ENCODE measurements at regions not wholly inside any gene's neighbourhood (a gene's known extent, or its start where the extent isn't known, plus 50 kb on each side); places are given as distances from the start of the nearest gene placed in this dataset.

DNA sequence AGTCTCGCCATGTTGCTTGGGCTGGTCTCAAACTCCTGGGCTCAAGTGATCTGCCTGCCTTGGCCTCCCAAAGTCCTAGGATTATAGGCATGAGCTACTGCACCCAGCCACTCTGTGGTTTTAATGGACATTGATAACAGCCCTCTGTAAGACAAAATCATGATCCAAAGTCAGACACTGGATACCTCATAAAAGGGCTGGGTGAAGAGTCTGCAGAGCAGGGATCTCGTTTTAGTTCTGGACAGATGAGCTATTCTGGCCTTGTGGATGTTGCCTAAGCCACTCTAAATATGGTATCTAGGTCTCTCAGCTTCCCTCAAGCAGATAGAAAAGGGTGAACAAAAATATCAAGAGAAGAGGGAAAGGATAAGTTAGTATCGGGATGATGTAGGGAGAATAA lies 133.4 kb upstream of the OSMR start:
- peaks cover 0 to 6% (median 0%) of the 10 kb centered on the region in 3 donors for H3K27me3 Mint-ChIP-seq (ENCODE audit: low read depth in 3 of 3)
- Histone ChIP-seq H3K79me2 (ENCODE audit: insufficient read depth, low read length) (no peaks in the 10 kb centered on the region), H3K4me2 (replicated peaks; ENCODE audit: extremely low read depth, low read length, poor library complexity, severe bottlenecking) (no peak overlapping the region), H3K27ac (ENCODE audit: low read depth in 1 of 2, low read length in 2 of 2) (no peak overlapping the region), H3K9ac (ENCODE audit: insufficient read depth, low read length, poor library complexity, severe bottlenecking) (no peak overlapping the region), H4K20me1 (ENCODE audit: insufficient read depth, low read length) (no peaks in the 10 kb centered on the region), H2AFZ (ENCODE audit: insufficient read depth, low read depth, low read length, poor library complexity, severe bottlenecking) (no peak overlapping the region), H3K9me3 (replicated peaks in 1 of 2; ENCODE audit: control insufficient read depth in 1 of 2, insufficient read depth in 1 of 2, low read length in 2 of 2) (no peaks in the 10 kb centered on the region), H3K4me3 (replicated peaks in 1 of 3; ENCODE audit: low read depth in 2 of 3, low read length in 3 of 3) (no peak overlapping the region), H3K4me1 (ENCODE audit: control insufficient read depth in 1 of 2, insufficient read depth in 2 of 2, low read length in 2 of 2) (no peaks in the 10 kb centered on the region), H3K27me3 (ENCODE audit: control insufficient read depth in 2 of 2, insufficient read depth in 2 of 2, low read length in 2 of 2) (no peaks in the 10 kb centered on the region), H3K36me3 (replicated peaks in 1 of 2; ENCODE audit: control insufficient read depth in 1 of 2, insufficient read depth in 2 of 2, low read length in 2 of 2) (no peaks in the 10 kb centered on the region)
- no peaks in the 10 kb centered on the region for H3K36me3 Mint-ChIP-seq
- peaks cover 0 to 2% (median 0%) of the 10 kb centered on the region in 7 donors for H3K9me3 Mint-ChIP-seq
- no peak overlapping the region for H3K27ac Mint-ChIP-seq
- H3K4me3 Mint-ChIP-seq: no peak overlapping the region
- DNase-seq: no peak
- TF ChIP-seq, protein P1, sequence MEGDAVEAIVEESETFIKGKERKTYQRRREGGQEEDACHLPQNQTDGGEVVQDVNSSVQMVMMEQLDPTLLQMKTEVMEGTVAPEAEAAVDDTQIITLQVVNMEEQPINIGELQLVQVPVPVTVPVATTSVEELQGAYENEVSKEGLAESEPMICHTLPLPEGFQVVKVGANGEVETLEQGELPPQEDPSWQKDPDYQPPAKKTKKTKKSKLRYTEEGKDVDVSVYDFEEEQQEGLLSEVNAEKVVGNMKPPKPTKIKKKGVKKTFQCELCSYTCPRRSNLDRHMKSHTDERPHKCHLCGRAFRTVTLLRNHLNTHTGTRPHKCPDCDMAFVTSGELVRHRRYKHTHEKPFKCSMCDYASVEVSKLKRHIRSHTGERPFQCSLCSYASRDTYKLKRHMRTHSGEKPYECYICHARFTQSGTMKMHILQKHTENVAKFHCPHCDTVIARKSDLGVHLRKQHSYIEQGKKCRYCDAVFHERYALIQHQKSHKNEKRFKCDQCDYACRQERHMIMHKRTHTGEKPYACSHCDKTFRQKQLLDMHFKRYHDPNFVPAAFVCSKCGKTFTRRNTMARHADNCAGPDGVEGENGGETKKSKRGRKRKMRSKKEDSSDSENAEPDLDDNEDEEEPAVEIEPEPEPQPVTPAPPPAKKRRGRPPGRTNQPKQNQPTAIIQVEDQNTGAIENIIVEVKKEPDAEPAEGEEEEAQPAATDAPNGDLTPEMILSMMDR (IDR thresholded peaks at IDR 0.05): no peak
- 83% methylated on average over 1 of the region's 3 CpGs for WGBS (ENCODE audit: insufficient coverage)
- intact Hi-C loops (cut with micrococcal nuclease): no loop called here
- H3K4me1 Mint-ChIP-seq: no peaks in the 10 kb centered on the region

DNA sequence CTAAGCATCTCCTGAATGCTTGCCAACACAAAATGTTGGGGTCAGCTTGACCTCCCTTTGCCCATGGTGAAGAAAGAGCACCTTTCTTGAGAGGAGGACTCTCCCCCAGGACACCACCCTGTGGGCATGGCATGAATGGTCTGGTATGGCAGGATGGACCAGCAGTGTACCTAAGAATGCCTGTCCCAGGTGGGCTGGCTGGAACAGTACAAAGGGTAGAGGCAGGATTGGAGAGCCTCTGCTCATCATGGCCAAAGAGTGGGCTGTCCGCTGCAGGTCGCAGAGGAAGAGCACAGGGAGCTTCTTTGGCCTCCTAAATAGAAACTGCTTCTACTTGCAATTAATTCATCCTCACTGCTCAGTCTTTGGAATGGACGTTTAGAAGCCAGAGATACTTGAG lies 131.6 kb upstream of the OSMR start:
- DNase-seq: no peak
- no peaks in the 10 kb centered on the region for H4K20me1 ChIP-seq (ENCODE audit: insufficient read depth, low read length)
- no peaks in the 10 kb centered on the region for H3K9me3 ChIP-seq (replicated peaks in 1 of 2; ENCODE audit: control insufficient read depth in 1 of 2, insufficient read depth in 1 of 2, low read length in 2 of 2)
- Mint-ChIP-seq H3K27me3 (ENCODE audit: low read depth in 3 of 3) (peaks cover 2 to 5% (median 3%) of the 10 kb centered on the region in 3 donors), H3K27ac (no peak overlapping the region), H3K4me1 (no peaks in the 10 kb centered on the region), H3K9me3 (peaks cover 0 to 2% (median 0%) of the 10 kb centered on the region in 7 donors), H3K36me3 (no peaks in the 10 kb centered on the region), H3K4me3 (no peak overlapping the region)
- no peaks in the 10 kb centered on the region for H3K4me1 ChIP-seq (ENCODE audit: control insufficient read depth in 1 of 2, insufficient read depth in 2 of 2, low read length in 2 of 2)
- TF ChIP-seq, protein P1 (IDR thresholded peaks at IDR 0.05): no peak
- no peak overlapping the region for H3K4me2 ChIP-seq (replicated peaks; ENCODE audit: extremely low read depth, low read length, poor library complexity, severe bottlenecking)
- no peaks in the 10 kb centered on the region for H3K36me3 ChIP-seq (replicated peaks in 1 of 2; ENCODE audit: control insufficient read depth in 1 of 2, insufficient read depth in 2 of 2, low read length in 2 of 2)
- H3K9ac ChIP-seq (ENCODE audit: insufficient read depth, low read length, poor library complexity, severe bottlenecking): no peak overlapping the region
- H3K27me3 ChIP-seq (ENCODE audit: control insufficient read depth in 2 of 2, insufficient read depth in 2 of 2, low read length in 2 of 2): no peaks in the 10 kb centered on the region
- intact Hi-C loops (cut with micrococcal nuclease): no loop called here
- no peak overlapping the region for H3K27ac ChIP-seq (ENCODE audit: low read depth in 1 of 2, low read length in 2 of 2)
- whole genome bisulfite sequencing (ENCODE audit: insufficient coverage): no CpG with 5 or more reads among the region's 3 CpGs
- H3K79me2 ChIP-seq (ENCODE audit: insufficient read depth, low read length): no peaks in the 10 kb centered on the region
- H3K4me3 ChIP-seq (replicated peaks in 1 of 3; ENCODE audit: low read depth in 2 of 3, low read length in 3 of 3): no peak overlapping the region
- H2AFZ ChIP-seq (ENCODE audit: insufficient read depth, low read depth, low read length, poor library complexity, severe bottlenecking): no peak overlapping the region

All from CD14-positive monocyte (primary cell).